ENCODE measurements at regions not wholly inside any gene's neighbourhood (a gene's known extent, or its start where the extent isn't known, plus 50 kb on each side); places are given as distances from the start of the nearest gene placed in this dataset.
"Not testable (repeated sequence)": the region's sequence is repeated elsewhere in the genome, so short reads cannot be mapped to it uniquely, and the experiment has no call there.

DNA sequence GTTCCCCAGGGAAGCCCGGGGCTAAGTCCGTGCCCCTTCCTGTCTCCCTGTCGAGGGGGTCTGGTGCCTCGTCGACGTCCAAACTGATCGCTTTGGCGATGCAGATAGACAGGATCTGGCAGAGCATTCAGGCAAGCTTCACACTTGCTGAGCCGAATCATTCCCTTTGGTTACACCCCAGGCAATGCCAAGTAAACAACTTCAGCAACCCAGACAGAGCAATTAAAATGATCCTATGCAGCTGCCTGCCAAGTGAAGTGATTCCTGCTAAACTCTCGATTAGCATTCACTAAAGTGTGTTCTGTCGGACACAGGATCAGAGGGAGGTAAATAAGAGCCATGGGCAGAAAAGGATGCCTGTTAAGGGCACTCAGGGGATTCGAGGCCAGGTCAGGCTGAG is 108.2 kb upstream of the RAB12 start:
- no peak for DNase-seq

- no peak for DNase-seq
These were observed 106.0 kb upstream of the RAB12 start for GRCh38 chr18:8503248-8503647.

DNA sequence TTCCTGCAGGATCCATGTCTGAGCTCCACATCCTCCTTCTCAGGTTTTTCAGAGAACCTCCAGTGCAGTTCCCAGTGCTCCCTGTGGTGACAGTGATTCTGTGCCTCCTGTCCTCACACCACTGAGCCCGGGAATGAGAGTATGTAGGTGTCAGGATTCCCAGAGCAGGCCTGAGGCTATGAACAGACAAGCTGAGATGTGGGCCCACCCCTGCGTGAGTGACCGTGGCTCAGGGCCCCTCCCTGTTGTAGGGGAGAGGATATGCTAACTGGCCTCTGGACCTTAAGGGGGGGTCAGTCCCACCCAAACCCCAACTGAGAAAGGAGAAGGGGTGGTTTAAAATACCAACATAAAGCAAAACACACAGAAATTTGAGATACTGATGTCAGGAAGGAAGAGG is 104.8 kb upstream of the RAB12 start:
- DNase-seq, result no peak

DNA sequence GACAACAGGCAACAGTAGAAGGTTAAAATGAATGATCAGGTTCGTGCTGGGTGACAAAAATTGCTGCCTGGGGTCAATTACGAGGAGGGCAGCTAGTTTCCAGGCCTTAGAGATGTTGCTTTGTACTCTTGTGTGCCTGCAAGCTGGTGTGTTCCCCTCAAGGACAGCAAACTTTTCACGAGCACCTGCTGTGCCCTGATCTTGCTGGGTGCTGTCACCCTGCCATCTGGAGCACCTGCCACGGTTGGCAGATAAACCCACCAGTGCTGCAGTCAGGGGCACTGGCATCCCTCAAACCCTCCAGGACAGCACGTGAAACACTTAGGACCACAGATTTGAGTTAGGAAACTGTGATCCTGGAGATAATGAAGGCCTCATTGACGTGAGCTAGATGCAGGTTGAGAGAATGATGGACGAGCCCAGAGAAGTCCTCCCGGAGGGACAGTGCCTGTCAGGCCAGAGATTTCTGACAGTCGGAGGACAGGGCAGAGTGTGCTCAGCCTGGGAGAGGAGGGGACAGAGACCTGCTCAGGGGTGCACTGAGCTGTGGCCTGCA is 104.3 kb upstream of the RAB12 start:
- DNase-seq, result no peak

- no peak for DNase-seq
These were observed 102.8 kb upstream of the RAB12 start for GRCh38 chr18:8506251-8507049.

DNA sequence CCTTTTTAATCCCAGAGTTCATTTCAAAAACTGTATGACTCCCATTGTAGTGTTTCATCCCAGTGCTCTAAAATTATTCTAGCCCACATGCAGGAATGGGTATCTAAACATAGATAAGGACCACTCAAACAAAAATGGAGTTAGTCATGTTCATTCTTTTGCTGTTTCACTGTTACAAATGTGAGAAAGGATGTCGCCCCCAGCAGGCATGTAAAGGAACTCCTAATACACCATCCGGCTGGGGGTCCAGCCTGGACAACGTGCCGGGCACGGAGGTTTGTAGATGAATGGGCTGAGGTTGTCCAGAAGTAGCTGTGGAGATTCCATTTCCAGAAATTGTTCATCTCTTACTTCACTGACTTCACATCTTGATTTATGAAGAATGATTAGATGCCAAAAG is 101.9 kb upstream of the RAB12 start:
- no peak for DNase-seq

- no peak for DNase-seq
These were observed 101.1 kb upstream of the RAB12 start for GRCh38 chr18:8507915-8508705.

DNA sequence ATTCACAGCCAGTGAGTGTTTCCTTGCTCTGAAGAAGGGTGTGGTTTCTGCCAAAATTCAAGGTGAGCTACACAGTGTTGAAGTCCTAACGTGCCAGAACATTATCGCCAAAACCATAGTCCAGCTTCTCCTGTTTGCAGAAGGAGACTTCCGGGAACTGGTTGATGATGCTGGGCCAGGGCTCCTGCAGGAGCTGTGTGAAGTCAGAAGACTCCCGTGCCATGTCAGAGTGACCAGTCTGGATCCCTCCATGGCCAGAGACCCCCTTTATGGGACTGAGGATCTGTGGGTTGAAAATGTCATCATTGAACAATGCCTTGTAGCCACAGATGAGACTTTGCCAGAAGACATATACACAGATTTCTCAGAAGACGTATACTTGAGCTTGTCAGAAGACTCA is 96.0 kb upstream of the RAB12 start:
- no peak for DNase-seq

GRCh38 chr18:8514409-8514808 is 94.8 kb upstream of the RAB12 start:
- no peak for DNase-seq

- DNase-seq, result no peak
These were observed 93.9 kb upstream of the RAB12 start for GRCh38 chr18:8515142-8515865.

DNA sequence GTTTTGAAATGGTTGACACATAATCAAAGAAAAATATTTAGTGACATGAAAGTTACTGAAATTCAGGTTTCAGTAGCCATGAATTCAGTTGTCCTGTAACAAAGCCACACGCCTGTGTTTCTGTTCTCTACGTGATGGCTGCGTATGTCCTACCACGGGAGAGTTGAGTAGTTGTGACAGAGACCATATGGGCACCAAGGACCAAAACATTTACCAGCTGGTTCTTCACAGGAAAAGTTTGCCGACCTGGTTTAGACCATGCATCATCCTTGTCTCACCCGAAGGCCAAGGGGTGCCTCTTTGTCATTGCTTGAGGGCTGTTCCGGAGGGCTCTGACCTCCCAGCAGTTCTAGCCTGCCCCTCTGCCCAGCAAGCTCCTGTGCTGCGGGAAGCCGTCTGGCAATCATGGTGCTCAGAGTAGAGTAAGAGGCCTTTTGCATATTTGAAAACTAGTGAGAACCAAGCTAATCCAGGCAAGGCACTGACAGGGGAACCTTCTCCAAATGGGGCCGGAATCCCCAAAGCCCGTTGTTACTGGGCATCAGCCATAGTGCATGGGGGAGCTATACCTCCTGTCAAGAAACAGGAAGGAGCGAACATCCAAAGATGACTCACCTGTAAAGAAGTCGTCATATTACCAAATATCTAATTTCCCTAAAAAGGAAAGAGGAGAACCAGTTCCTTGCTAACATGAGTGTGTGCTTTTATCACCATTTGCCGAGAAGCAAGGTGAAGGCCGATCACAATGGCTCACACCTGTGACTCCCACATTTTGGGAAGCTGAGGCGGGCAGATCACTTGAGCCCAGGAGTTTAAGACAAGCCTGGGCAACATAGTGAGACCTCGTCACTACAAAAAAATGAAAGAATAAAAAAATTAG is 92.6 kb upstream of the RAB12 start:
- no peak for DNase-seq

- no peak for DNase-seq
These were observed 92.0 kb upstream of the RAB12 start for GRCh38 chr18:8517276-8517675.

DNA sequence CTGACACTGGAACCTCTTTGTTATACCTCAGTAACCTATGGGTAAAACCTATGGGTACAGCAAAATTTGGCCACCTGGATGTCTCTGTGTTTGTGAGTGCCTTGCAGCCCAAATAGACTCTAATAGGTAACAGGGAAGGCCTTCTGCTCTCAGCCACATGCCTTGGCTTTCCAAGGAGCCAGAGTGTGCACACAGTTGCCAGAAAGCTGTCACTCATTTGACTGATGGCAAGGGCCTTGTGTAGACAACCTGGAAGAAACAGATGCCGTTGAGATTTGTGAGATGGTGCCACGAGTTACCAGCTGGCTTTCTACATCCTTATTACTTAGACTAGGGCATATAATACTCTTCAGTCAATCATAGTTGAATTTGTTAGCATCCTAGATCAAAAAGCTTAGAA is 90.1 kb upstream of the RAB12 start:
- no peak for DNase-seq

DNA sequence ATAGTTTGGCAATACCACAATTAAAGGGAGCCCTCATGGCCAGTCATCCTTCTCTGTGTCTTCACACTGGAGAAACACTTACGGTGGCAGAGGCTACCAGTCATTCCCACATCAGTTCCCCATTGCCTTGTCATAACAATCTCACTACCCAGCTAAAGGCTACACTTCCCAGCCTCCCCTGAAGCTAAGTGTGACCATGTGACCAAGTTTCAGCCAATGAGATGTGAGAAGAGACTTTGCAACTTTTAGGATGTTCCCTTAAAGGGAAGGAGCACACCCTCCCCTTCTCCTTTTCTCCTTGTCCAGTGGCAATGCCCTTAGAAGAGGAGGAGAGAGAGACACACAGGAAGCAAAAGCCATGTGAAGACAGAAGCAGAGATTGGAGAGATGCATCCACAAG is 89.0 kb upstream of the RAB12 start:
- DNase-seq, result no peak

GRCh38 chr18:8522756-8523155 is 86.5 kb upstream of the RAB12 start:
- no peak for DNase-seq

- DNase-seq, result no peak
These were observed 83.5 kb upstream of the RAB12 start for GRCh38 chr18:8525692-8526091.

DNA sequence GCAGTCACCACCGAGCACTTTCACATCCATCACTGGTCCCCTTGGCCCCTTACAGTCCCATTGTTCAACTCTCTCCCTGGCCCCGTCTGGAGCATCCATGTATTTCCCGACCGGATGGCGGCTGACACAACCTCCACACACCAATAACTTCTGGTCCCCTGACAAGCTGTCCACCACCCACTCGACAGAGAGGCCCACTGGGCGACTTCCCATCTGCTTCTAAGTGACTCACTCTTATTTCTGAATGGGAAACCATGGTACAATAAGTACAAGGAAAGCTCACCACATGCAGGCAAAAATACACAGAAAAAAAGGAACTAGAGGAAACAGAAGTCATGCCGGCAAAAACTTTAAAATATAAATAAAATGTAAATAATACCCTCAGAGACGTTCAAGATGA is 82.9 kb upstream of the RAB12 start:
- no peak for DNase-seq

GRCh38 chr18:8529609-8530008 is 79.6 kb upstream of the RAB12 start:
- DNase-seq, result no peak

DNA sequence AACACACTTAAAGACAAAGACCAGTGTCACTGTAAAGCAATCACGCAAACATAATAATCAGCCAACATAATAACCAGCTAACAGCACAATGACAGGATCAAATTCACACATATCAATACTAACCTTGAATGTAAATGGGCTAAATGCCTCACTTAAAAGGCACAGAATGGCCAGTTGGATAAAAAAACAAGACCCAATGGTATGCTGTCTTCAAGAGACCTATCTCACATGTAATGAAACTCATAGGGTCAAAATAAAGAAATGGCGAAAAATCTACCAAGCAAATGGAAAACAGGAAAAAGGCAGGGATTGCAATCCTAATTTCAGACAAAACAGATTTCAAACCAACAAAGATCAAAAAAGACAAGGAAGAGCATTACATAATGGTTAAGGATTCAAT is 78.2 kb upstream of the RAB12 start:
- DNase-seq, result not testable (repeated sequence)

DNA sequence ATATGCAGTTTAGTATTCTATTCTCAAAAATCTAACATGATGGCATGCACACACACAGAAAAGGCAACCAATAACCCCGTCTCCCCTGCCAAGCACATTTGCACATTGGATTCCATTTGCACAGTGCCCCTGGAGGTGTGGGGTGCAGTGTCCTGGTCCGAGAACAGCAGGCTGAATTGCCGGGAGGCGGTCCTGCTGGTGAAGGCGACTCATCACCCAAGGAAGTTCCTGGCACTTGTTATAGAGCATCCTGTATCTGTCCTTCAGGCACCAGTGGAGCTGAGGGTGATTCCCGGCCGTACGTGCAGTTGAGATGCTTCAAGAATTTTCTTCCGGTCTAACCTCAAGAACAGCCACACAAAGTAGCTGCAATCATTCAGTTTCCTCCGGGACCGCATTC is 73.0 kb upstream of the RAB12 start:
- no peak for DNase-seq

- DNase-seq, result no peak
These were observed 72.3 kb upstream of the RAB12 start for GRCh38 chr18:8536922-8537321.

- no peak for DNase-seq
These were observed 71.8 kb upstream of the RAB12 start for GRCh38 chr18:8537400-8537799.

Data from SHP77 (cell line).